GM21529 (cell line): ENCODE measurements at regions not wholly inside any gene's neighbourhood (a gene's known extent, or its start where the extent isn't known, plus 50 kb on each side); places are given as distances from the start of the nearest gene placed in this dataset.
"Not testable (repeated sequence)": the region's sequence is repeated elsewhere in the genome, so short reads cannot be mapped to it uniquely, and the experiment has no call there.

Source experiments
- ATAC-seq: cut with Tn5 transposase; IDR thresholded peaks from one replicate; pipeline ENCODE4 v1.9.1; 2021; ENCODE audit not compliant: unreplicated experiment

DNA sequence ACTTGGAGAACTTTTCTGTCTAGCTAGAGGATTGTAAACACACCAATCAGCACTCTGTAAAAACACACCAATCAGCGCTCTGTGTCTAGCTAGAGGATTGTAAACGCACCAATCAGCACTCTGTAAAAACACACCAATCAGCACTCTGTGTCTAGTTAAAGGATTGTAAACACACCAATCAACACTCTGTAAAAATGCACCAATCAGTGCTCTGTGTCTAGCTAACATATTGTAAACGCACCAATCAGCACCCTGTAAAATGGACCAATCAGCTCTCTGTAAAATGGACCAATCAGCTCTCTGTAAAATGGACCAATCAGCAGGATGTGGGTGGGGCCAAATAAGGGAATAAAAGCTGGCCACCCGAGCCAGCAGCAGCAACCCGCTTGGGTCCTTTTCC is 91.1 kb upstream of the KRAS start:
- ATAC-seq: not testable (repeated sequence)

- ATAC-seq: no peak
Observed at GRCh38 chr12:25337916-25338315, 87.2 kb upstream of the KRAS start.

DNA sequence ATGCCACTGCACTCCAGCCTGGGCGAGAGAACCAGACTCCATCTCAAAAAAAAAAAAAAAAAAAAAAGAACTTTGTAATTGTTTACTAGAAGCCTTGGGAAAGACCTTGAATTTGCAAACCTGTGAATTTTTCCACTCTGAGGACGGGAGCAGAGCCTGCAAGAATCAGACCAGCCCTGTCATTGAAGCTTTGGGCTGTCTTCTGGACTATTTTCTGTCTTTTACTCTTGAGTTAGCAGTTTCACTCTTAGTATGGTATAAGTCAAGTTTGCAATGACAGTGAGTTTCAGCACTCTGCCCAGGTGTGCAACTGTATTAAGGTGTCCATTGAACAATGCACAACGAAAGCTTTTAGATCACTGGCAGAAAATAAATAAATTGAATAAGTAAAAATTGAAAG is 81.4 kb upstream of the KRAS start:
- peak; percentile 81 for ATAC-seq

DNA sequence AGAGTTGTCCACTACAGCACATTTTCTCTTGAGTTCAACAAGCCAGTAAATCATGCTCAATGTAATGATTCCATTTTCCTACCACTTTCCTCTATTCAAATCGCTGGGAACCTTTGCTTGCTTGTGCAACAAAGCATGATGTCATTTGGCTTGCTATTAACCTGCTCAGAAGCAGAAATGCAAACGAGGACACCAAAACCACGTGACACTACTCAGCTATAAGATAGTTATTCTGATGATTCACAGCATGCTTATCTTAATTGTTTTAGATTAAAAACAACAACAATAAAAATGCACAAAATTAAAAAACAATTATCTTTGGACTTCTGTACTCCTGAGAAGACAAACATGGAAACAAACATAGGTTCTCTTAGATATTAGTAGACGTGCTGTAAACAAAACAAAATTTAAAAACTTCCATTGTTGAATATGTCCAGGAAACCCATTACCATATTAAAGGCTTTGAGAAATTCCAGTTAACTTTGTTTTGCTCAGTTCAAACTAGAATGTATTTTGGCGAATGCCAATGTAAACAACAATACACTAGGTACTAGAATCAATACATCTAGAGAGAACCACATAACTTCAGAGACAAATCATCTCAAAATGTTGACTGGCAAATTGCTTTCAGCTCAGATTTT is 77.5 kb upstream of the KRAS start:
- ATAC-seq: no peak

DNA sequence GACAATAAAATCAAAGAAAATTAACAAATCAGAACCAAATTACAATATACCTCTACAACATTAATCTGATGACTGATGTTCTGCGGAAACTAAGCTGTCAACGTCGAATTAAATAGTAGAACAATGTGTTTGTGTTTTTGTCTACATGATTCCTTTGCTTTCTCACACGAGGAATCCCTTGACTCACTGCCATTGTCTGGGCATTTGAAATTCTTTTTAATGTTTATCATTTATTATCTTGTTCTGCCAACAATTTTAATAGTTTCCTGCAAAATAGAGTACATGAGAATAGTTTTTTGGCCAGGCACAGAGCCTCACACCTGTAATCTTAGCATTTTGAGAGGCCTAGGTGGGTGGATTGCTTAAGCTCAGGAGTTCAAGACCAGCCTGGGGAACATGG is 76.6 kb upstream of the KRAS start:
- no peak for ATAC-seq

DNA sequence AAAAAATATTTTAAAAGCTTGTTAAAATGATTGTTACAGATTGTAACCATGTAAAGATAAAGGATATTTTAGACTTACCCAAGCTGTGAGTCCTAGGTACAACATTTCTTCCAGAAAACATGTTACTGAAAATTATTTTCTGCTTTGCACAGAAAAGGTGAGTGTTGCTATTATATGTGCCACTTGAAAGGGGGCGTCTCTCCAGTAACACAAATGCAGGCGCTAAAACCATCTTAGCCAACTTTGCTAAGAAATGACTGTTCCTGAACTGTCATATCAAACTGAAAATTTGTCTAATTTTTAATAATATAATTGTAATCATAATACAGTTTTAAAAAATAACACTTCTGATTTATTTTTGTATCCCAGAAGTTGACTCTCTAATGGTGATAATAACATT is 75.6 kb upstream of the KRAS start:
- ATAC-seq: no peak

- no peak for ATAC-seq
Observed at GRCh38 chr12:25324861-25325260, 74.1 kb upstream of the KRAS start.

GRCh38 chr12:25323581-25323982 is 72.9 kb upstream of the KRAS start:
- no peak for ATAC-seq

DNA sequence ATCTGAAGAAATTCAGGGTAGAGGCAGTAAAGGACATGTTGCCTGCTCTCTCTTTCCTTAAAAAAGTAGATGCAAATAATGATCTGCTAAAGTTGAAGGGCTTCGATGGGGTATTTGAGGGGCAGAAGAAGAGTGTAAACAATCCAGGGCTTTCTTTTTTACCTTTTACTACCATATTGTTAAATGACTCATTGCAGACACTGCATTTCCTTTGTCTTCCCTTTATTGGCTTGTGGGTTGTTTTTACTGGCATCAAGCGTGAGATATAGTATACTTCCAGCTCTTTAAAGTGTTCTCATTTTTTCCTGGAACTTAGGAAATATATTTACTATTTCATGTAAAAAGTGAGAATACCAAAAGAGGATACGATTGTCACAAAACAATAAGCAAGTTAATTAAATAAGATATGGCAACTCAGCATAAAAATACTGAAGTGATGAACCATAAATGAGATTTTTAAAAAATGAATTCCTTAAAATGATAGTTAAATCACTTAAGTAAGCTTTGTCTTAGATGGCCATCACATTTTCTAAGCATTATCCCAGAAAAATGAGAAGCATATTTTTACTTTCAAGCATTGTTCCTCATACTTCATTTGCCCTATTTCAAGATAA is 72.3 kb upstream of the KRAS start:
- no peak for ATAC-seq

- ATAC-seq: no peak
Observed at GRCh38 chr12:25322351-25322750, 71.6 kb upstream of the KRAS start.

GRCh38 chr12:25321772-25322171 is 71.0 kb upstream of the KRAS start:
- no peak for ATAC-seq

GRCh38 chr12:25320123-25321006 is 69.6 kb upstream of the KRAS start:
- ATAC-seq: peak; percentile 76

DNA sequence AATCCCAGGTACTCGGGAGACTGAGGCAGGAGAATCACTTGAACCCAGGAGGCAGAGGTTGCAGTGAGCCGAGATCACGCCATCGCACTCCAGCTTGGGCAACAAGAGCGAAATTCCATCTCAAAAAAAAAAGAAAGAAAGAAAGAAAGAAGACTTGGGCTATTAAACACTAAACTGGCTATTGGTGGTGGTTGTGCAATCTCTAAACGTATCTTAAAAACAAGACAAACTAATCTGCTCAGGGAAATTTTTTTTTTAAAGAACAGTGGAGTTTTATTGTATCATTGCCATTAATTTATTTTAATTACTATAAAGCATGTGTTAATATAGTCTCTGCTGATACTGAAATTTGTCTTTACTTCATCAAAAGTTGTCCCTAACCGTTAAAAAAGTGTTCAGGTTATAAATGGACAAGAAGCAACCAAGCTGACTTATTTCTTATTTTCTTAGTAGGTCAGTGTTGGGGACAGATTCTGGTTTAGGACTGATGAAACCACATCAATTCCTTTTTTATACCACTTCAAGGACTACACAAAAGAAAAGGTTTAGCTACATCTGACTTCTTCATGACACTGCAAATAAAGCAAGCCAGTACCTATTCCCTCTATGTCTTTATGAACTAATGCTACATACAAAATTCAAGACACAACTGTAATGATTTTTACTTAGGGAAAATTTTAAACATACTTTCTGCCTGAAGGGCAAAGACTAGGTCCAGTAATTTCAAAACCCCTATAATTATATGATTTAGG is 68.7 kb upstream of the KRAS start:
- peak; percentile 16 for ATAC-seq

DNA sequence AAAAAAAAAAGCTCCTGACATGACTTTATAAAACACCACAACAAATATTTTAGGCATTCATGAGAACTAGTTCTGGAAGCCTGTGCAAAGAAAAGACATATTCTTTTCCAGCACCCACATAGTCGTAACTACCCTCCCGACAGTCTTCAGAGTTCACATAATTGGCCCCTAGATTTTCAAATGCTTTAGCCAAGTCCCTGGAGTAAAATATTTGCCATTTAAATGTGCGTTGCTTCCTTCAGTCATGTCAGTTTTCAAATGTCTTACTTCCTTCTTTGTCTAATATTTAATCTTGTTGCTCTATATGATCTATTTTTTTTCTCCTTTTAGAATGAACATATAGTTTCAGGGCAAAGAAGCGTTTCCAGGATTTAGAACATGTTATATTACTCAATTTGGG is 66.8 kb upstream of the KRAS start:
- ATAC-seq: no peak

DNA sequence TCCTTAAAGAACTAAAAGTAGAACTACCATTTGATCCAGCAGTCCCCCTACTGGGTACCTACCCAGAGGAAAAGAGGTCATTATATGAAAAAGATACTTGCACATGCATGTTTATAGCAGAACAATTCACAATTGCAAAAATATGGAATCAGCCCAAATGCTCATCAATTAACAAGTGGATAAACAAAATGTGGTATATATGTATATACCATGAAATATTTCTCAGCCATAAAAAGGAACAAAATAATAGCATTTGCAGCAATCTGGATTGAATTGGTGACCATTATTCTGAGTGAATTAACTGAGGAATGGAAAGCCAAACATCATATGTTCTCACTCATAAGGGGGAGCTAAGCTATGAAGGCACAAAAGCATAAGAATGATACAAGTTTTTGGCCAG is 64.7 kb upstream of the KRAS start:
- ATAC-seq: no peak

DNA sequence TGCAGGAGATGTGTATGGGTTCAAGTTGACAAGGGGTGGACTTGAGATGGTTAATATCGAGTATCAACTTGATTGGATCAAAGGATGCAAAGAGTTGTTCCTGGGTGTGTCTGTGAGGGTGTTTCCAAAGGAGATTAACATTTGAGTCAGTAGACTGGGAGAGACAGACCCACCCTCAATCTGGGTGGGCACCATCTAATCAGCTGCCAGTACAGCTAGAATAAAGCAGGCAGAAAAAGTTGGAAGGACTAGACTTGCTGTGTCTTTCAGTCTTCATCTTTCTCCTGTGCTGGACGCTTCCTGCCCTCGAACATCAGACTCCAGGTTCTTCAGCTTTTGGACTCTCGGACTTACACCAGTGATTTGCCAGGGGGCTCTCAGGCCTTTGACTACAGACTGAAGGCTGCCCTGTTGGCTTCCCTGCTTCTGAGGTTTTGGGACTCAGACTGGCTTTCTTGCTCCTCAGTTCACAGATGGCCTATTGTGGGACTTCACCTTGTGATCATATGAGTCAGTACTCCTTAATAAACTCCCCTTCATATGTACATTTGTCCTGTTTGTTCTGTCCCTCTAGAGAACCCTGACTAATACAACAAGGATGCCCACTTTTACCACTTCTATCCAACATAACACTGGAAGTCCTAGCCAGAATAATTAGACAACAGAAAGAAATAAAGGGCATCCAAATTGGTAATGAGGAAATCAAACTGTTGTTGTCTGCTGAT is 62.7 kb upstream of the KRAS start:
- ATAC-seq: not testable (repeated sequence)

- ATAC-seq: no peak
Observed at GRCh38 chr12:25311506-25311905, 60.8 kb upstream of the KRAS start.

- not testable (repeated sequence) for ATAC-seq
Observed at GRCh38 chr12:25310071-25310470, 59.3 kb upstream of the KRAS start.

- no peak for ATAC-seq
Observed at GRCh38 chr12:25308756-25309155, 58.0 kb upstream of the KRAS start.

DNA sequence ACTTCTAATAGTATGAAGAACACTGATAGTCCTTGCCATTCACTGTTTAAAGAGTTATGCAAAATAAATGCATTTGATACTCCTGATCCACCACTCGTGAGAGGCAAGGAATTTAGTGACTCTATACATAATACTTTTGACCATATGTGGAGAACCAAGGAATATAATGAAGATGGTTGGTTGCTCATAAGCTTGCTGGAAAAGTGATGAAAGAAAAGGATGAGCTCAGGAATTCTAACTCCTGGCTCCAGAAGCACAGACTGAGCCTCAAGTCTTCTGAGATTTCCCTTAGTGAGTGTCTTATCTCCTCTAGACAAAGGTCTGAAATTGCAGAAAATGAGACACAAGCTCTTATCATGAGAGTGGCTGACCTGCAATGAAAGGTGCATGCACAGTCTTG is 57.1 kb upstream of the KRAS start:
- ATAC-seq: no peak

GRCh38 chr12:25301798-25302197 is 51.1 kb upstream of the KRAS start:
- no peak for ATAC-seq
